Caco-2 (cell line): ENCODE measurements at regions not wholly inside any gene's neighbourhood (a gene's known extent, or its start where the extent isn't known, plus 50 kb on each side); places are given as distances from the start of the nearest gene placed in this dataset.

Experiments
- BruUV-seq: library from RNA; stranded (reverse); fragments of 400-500 nt; replicated peaks from 2 replicates; lab custom pipeline; 2021; lab: Mats Ljungman, UMichigan
- CTCF ChIA-PET: fragments of 300-600 bp; sonication (Branson Sonifier 250); formaldehyde crosslinking; loops from one replicate; lab custom pipeline; 2022; ENCODE audit warnings: antibody characterized with exemption; lab: Charles Lee
- POLR2A ChIA-PET: fragments of 300-600 bp; sonication (Branson Sonifier 250); formaldehyde crosslinking; loops from one replicate; lab custom pipeline; 2022; ENCODE audit warnings: antibody characterized with exemption; lab: Charles Lee
- DNase-seq, 2 experiments: peaks; one replicate each; pipeline versions ENCODE4 v3.0.0 to v3.0.0-alpha.2; 2020 to 2022
- H3K27me3 ChIP-seq: replicated peaks from 2 replicates; pipeline ENCODE4 v1.6.0; 2011; ENCODE audit warnings: low read length; ENCODE audit not compliant: control insufficient read depth, insufficient read depth
- H3K36me3 ChIP-seq: 2 replicates; pipeline ENCODE4 v1.5.1; 2011; ENCODE audit warnings: low read length; ENCODE audit not compliant: control insufficient read depth, insufficient read depth
- H3K4me1 ChIP-seq: fragments of 250-450 bp; sonication (Bioruptor Pico); 2 replicates; pipeline ENCODE4 v1.5.1; 2020; ENCODE audit warnings: mild to moderate bottlenecking
- H3K4me3 ChIP-seq: 2 replicates; pipeline ENCODE4 v1.5.1; 2011; ENCODE audit warnings: low read depth, mild to moderate bottlenecking, control low read depth, low read length
- H3K9me3 ChIP-seq: fragments of 250-450 bp; sonication (Bioruptor Pico); 2 replicates; pipeline ENCODE4 v1.5.1; 2020; ENCODE audit warnings: mild to moderate bottlenecking, moderate library complexity
- H3K27ac Mint-ChIP-seq: one replicate; pipeline ENCODE4 v1.8.0; 2022; ENCODE audit warnings: mixed read lengths; ENCODE audit not compliant: unreplicated experiment
- H3K27me3 Mint-ChIP-seq: one replicate; pipeline ENCODE4 v1.8.0; 2022; ENCODE audit warnings: mixed read lengths; ENCODE audit not compliant: insufficient read depth, unreplicated experiment
- H3K36me3 Mint-ChIP-seq: one replicate; pipeline ENCODE4 v1.8.0; 2022; ENCODE audit warnings: mild to moderate bottlenecking, mixed read lengths; ENCODE audit not compliant: insufficient read depth, unreplicated experiment
- H3K4me1 Mint-ChIP-seq: one replicate; pipeline ENCODE4 v1.8.0; 2022; ENCODE audit warnings: low read depth, mixed read lengths; ENCODE audit not compliant: unreplicated experiment
- H3K4me3 Mint-ChIP-seq: one replicate; pipeline ENCODE4 v1.8.0; 2022; ENCODE audit warnings: mild to moderate bottlenecking, moderate library complexity, mixed read lengths; ENCODE audit not compliant: unreplicated experiment
- H3K9me3 Mint-ChIP-seq: one replicate; pipeline ENCODE4 v1.8.0; 2022; ENCODE audit warnings: mixed read lengths; ENCODE audit not compliant: unreplicated experiment
- intact Hi-C: fragments of 100-400 bp; cut with micrococcal nuclease; formaldehyde crosslinking; loops from one replicate; pipeline ENCODE4 v1.10.0; 2022; ENCODE audit not compliant: unreplicated experiment
- TF ChIP-seq, protein P1 (sequence below), 2 experiments: fragments of 200-600 bp in 1 of 2; IDR thresholded peaks; 1 replicate in 1 of 2; 2 replicates in 1 of 2; pipeline versions ENCODE4 v1.5.1 to v1.8.0; 2011 to 2022; ENCODE audit warnings: antibody characterized with exemption in 1 of 2, control low read depth in 1 of 2, inconsistent platforms in 1 of 2, low read depth in 1 of 2, low read length in 1 of 2, mild to moderate bottlenecking in 1 of 2, moderate library complexity in 1 of 2; ENCODE audit not compliant: insufficient read depth in 1 of 2, severe bottlenecking in 1 of 2, unreplicated experiment in 1 of 2

DNA sequence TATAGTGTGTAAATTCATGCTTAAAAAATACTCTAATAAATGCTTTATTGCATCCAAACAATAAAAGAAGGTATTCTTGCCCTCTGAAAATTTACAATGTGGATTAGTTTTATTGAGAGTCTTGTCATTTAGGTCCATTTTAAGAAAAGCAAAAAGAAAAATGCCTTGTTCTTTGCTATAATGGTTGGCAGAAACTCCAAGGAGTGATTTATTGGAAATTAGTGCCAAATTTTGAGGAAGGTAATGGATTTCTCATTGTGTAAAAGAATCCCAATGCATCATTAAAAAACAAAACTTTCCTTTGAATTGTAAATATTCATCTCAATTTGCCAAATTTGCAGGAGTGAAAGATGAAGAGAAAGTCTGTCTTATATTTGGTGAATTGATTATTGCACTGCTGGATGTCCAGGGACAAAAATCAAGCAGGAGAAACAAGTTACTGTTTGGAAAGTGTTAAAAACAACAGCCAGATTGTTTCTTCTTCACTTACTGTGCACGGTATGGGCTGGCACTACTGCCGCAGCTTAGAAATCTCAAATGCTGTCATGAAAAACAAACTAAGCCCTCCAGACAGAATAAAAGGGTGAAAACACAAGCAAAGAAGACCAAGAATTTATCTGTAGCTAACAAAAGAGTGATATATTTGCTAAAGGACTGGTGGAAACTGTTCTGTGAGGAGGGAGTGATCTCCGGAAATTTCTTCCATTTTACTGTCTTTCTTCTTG lies 511.7 kb downstream of the TMTC2 start:
- intact Hi-C loops, result no loop called here
- Mint-ChIP-seq H3K4me1 (no peaks in the 10 kb centered on the region), H3K9me3 (peaks cover 16% of the 10 kb centered on the region), H3K4me3 (no peak overlapping the region), H3K36me3 (no peaks in the 10 kb centered on the region), H3K27me3 (no peaks in the 10 kb centered on the region), H3K27ac (no peak overlapping the region)
- TF ChIP-seq, protein P1, sequence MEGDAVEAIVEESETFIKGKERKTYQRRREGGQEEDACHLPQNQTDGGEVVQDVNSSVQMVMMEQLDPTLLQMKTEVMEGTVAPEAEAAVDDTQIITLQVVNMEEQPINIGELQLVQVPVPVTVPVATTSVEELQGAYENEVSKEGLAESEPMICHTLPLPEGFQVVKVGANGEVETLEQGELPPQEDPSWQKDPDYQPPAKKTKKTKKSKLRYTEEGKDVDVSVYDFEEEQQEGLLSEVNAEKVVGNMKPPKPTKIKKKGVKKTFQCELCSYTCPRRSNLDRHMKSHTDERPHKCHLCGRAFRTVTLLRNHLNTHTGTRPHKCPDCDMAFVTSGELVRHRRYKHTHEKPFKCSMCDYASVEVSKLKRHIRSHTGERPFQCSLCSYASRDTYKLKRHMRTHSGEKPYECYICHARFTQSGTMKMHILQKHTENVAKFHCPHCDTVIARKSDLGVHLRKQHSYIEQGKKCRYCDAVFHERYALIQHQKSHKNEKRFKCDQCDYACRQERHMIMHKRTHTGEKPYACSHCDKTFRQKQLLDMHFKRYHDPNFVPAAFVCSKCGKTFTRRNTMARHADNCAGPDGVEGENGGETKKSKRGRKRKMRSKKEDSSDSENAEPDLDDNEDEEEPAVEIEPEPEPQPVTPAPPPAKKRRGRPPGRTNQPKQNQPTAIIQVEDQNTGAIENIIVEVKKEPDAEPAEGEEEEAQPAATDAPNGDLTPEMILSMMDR (IDR thresholded peaks at IDR 0.05; ENCODE audit: insufficient read depth in 1 of 2, low read depth in 1 of 2, low read length in 1 of 2, severe bottlenecking in 1 of 2, unreplicated experiment in 1 of 2), result no peak
- Histone ChIP-seq H3K27me3 (no peaks in the 10 kb centered on the region), H3K9me3 (no peaks in the 10 kb centered on the region), H3K36me3 (no peaks in the 10 kb centered on the region), H3K4me3 (no peak overlapping the region), H3K4me1 (no peaks in the 10 kb centered on the region)
- ChIA-PET CTCF (no interaction called here), POLR2A (no interaction called here)
- no TSS peak for BruUV-seq
- no peak for DNase-seq

DNA sequence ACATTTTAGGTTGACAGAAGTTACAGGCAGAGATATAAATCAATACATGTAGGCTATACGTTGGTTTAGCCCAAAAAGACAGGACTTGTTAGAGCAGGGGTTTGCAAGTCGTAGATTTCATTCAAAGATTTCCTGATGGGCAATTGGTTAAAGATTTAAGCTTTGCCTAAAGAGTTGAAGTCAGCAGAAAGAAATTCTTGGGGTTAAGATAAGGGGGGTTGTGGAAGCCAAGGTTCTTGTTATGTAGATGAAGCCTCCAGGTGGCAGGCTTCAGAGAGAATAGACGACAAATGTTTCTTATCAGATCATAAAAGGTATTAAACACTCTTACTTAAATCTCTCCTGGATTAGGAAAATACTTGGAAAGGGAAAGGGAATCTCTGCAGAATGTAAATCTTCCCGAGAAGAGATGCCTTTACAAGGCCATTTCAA lies 510.8 kb downstream of the TMTC2 start:
- ChIA-PET POLR2A (no interaction called here), CTCF (no interaction called here)
- no peak overlapping the region for H3K4me3 ChIP-seq
- H3K36me3 ChIP-seq, result no peaks in the 10 kb centered on the region
- Mint-ChIP-seq H3K4me3 (no peak overlapping the region), H3K36me3 (no peaks in the 10 kb centered on the region), H3K27me3 (no peaks in the 10 kb centered on the region), H3K4me1 (no peaks in the 10 kb centered on the region), H3K9me3 (peaks cover 16% of the 10 kb centered on the region), H3K27ac (no peak overlapping the region)
- intact Hi-C loops, result no loop called here
- no TSS peak for BruUV-seq
- H3K4me1 ChIP-seq, result no peaks in the 10 kb centered on the region
- no peak for DNase-seq
- no peaks in the 10 kb centered on the region for H3K27me3 ChIP-seq
- TF ChIP-seq, protein P1 (IDR thresholded peaks at IDR 0.05; ENCODE audit: insufficient read depth in 1 of 2, low read depth in 1 of 2, low read length in 1 of 2, severe bottlenecking in 1 of 2, unreplicated experiment in 1 of 2), result no peak
- no peaks in the 10 kb centered on the region for H3K9me3 ChIP-seq

DNA sequence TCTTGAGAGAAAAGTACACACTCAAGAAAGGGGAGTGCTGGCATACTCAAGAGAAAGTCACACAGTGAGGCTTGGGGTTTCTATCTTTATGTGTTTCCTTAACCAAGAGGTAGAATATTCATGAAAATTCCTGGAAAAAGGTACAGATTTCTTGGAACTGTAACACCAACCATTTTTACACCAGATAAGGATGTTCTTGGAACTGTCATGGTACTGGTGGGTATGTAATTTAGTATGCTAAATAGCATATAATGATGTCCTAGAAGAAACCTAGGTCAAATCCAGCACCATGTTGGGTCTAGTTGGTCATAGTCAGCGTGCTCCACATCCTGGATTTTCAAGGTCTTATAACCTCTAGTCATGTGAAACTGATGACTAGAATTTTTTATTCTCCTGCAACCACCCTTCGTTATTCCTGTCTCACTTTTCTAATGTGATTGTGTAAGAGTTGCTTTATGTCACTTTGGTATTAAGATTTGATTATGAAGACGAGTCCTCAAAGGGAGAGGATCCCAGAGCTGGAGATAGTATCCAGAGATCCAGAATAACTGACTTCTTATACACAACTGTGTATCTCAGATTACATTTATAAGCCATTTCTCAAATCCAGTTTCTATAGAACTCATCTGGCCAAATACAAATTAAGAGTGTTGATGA lies 510.1 kb downstream of the TMTC2 start:
- Mint-ChIP-seq H3K4me3 (no peak overlapping the region), H3K4me1 (no peaks in the 10 kb centered on the region), H3K36me3 (no peaks in the 10 kb centered on the region), H3K27ac (no peak overlapping the region), H3K27me3 (no peaks in the 10 kb centered on the region), H3K9me3 (peaks cover 16% of the 10 kb centered on the region)
- no peak for DNase-seq
- no peaks in the 10 kb centered on the region for H3K27me3 ChIP-seq
- H3K9me3 ChIP-seq, result no peaks in the 10 kb centered on the region
- H3K4me1 ChIP-seq, result no peaks in the 10 kb centered on the region
- TF ChIP-seq, protein P1 (IDR thresholded peaks at IDR 0.05; ENCODE audit: insufficient read depth in 1 of 2, low read depth in 1 of 2, low read length in 1 of 2, severe bottlenecking in 1 of 2, unreplicated experiment in 1 of 2), result no peak
- ChIA-PET POLR2A (no interaction called here), CTCF (no interaction called here)
- no TSS peak for BruUV-seq
- intact Hi-C loops, result no loop called here
- H3K36me3 ChIP-seq, result no peaks in the 10 kb centered on the region
- no peak overlapping the region for H3K4me3 ChIP-seq
